ENCODE measurements at regions not wholly inside any gene's neighbourhood (a gene's known extent, or its start where the extent isn't known, plus 50 kb on each side); places are given as distances from the start of the nearest gene placed in this dataset.
"Not testable (repeated sequence)": the region's sequence is repeated elsewhere in the genome, so short reads cannot be mapped to it uniquely, and the experiment has no call there.

DNA sequence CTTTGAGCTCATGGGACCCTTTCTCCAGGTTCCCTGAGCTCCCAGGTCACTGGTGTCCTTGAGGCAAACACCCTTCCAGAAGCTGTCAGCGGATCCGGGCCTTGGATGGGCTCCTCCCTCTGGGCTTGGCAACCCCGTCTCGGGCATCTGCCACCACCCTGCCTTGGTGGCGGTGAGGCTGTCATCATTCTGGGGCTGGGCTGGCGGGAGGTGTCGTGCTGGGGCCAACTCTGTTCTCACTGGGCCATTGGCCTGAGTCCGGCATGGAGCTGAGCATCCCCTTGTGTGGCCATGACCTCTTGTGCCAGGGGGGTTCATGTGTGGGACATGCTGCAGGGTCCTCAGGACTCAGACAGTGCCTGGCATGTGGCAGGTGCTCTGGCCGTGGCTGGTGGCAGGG, 197.6 kb downstream of the LAT start:
- DNase-seq (ENCODE audit: low spot score) = no peak

DNA sequence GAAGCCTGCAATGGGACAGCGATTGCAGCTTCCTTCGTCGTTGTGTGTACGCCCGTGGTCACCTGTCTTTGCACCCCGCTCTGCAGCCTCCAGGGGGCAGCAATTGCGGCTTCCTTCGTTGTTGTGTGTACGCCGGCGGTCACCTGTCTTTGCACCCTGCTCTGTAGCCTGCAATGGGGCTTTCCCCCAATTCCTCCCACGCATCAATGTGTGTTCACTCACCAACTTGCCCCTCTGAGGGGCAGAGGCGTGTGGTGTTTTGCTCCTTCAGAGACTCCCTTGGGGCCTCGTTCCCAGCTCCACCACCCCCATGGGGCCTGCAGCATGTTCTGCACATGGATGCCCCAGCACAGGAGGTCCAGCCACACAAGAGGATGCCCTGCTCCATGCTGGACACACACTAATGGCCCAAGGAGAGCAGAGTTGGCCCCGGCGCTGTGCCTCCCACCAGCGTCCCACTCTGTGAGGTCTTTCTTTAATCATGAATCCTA, 197.1 kb downstream of the LAT start:
- not testable (repeated sequence) for DNase-seq (ENCODE audit: low spot score)

DNA sequence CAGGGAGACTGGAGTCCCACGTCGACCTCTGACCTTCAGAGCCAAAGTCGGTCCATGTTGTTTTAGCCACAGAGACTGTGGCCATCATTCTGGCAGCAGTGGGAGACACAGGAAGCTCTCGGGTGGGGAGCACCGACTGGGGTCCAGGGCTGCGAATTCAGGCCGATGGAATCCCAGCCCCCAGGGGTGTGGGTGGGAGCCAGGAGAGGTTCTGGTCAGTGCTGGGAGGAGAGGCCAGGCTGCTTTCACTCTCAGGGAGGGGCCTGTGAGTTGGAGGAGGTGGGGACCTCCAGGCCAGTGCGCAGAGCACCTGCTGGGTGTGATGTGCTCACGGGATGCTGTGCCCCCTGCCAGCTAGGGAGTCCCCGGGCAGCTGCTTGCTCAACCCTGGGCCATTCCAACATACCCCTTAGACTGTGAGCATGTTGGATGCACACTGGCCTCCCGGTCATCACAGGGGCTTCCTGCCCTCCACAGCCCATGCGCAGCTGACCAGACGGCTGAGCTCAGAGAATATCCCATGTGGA, 196.5 kb downstream of the LAT start:
- DNase-seq (ENCODE audit: low spot score) = not testable (repeated sequence)

DNA sequence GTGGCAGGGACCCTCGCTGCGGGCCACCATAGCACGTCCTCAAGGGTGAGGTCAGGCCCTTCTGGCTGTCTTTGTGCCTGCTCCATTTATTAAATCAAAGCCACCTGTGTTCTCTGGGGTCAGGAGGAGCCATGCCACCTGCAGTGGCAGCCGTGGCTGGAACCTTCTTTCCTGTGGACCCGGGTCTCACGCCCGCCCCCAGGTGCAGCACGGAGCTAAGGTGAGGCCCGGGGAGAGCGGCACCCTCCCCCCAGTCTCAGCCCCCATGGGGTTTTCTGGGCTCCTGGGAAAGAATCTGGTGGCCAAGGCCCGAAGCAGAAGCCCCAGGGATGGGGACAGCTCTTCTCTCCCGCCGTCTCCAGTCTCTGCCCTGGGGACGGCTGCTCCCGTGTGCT, 195.4 kb downstream of the LAT start:
- not testable (repeated sequence) for DNase-seq (ENCODE audit: low spot score)

DNA sequence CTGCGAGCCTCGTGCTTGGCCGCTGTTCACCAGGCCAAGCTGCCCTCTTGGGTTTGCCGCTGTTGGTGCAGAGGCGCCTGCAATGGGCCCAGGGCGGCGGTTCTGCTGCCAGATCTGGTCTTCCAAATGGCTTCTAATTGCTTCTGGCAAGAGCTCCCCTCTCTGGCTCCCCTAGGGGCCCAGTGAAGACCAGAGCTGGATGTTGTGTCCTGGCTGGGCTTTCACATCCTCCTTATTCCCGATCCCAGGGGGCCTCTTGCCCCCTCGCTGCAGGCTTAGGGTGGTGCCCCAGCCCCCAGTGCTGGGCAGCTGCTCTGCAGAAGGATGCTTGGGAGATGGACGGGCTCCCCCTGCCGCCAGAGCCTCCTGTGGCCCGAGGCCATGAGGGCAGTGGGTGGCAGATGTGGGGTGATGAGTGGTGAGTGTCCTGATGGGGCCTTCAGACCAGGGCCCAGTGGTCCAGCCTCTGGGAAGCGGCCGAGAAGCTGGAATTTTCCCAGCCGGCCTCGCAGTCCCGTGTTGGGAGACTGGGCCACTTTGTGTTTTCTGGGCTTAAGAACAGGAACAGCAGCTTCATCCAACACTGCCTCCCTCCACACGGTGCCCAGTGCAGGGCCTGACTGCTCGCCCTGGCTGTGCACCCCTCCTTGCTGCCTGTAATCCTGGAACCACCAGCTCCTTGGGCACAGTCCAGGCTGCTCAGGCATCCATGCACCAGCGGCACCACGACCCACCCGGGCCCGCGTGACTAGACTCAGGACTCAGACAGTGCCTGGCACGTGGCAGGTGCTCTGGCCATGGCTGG, 194.8 kb downstream of the LAT start:
- peak; percentile 41 for DNase-seq (ENCODE audit: low spot score)

DNA sequence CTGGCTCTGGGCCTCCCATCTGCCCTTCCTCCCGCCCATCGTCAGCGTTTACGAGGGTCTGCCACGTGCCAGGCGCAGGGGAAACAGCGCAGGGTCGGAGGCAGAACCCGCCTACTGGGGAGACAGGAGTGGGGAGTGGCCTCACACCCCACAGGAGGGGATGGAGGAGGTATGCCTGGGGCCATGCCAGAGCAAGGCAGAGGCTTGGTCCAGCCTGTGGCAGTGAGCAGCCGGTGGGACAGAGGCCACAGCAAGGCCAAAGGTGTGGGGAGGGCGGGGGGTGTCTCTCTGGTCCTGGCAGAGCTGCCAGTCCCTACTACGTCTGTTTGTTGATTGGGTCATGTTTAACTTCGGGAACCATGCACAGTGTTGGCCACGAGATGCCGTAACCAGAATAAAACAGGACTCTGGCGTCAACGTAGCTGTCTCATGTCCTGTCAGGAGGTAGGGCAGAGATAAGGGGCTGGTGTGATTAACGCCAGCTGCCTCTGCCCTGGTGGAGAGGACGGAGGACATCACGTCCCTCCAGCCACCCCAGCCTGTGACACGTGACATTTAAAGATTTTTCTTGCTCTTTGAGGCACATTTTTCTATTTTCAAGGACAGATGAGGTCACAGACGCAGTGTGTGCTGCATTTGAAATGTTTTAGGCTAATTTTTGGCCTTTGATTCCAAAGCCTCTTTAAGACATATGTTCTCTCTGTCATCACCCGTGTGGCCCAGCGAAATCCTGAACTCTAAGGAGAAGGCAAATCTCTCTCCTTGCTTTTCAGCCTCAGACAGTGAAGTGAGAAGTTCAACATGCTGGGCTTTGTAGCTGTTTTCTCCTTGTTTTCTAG, 193.3 kb downstream of the LAT start:
- not testable (repeated sequence) for DNase-seq (ENCODE audit: low spot score)

DNA sequence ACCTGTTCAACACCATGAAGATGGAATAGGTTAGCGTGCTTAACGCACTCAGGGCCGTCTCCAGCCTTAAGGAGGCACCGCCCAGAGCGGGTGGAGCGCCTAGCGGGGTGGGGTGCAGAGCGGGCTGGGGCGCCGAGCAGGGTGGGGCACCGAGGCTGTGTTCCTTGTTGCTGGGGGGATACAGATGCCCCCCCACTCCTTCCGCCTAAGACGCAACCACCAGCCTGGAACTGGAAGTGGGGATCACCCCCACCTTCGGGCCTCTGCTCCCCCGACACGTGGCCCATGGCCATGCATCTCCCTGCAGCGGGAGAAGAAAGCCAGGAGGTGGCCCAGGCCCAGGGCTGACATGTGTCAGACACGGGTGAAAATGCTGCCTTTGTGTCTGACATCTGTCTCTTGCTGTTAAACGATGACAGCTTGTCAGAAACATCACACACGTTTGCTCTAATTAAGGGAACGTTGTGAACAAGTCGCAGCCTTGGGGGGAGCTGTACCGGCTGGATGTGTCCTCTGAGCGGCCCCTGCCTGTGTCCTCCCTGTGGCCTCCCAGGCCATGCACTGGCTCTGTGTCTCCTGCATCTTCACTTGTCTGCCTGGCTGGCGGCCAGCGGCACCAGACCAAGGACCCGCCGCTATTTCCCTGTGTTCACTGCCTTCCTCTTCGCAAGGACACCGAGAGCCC, 192.5 kb downstream of the LAT start:
- DNase-seq (ENCODE audit: low spot score) = not testable (repeated sequence)

DNA sequence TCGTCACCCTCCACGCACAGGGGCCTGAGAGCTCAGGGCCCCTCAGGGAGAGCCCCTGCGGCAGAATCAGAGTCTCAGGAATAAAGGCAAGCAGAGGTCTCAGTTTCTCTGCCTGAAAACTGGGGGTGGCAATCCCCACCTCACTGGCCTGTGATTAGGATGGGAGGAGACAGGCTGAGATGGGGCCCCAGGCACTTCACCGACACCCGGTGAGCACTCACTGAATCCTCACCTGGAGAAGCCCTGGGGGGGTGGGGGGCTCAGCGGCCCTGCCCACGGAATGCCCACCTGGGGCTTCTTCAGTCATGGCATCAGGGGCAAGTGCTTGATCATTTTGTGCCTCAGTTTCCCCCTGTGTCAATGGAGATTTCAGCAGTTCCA, 192.0 kb downstream of the LAT start:
- DNase-seq (ENCODE audit: low spot score) = not testable (repeated sequence)

DNA sequence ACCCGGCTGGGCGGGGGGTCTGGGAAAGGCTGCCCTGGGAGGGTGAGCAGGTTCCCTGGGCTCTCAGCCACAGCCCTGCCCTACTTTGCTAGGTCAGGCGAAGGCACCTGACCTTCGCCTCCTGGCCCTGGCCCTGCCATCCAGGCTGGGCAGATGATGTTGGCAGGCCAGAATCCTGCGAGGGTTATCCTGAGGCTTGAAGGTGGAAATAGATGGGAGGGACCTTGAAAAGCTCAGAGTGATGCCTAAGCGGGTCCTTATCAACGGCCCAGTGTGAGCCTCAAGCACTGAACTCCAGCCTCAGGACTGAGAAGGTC, 191.3 kb downstream of the LAT start:
- not testable (repeated sequence) for DNase-seq (ENCODE audit: low spot score)

DNA sequence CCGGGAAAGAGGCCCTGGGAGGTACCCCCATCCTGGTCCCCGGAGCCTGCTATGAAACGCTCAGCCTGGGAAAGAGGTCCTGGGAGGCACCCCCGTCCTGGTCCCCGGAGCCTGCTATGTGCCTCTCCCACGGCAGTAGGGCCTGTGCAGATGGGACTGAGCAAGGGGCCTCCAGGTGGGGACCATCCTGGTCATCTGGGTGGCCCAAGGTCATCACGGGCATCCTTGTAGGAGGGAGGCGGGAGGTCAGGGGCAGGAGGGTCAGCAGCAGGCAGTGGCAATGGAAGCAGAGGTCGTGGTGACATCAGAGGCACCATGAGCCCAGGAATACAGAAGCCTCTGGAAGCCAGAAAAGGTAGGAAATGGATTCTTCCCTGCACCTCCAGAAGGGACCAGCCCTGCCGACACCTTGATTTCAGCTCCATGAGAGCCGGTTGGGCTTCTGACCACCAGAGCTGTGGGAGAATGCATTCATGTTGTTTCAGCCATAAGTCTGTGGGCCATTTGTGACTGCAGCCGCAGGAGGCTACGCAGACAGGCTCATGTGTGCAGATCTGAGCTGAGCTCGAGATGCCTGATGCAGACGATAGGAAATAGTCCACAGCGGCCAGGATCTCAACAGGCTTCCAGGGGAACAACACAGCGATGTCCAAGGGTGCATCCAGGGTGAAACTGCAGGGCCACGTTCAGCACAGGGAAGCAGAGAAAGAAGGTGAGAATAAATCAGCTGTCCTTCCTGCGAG, 190.7 kb downstream of the LAT start:
- DNase-seq (ENCODE audit: low spot score) = not testable (repeated sequence)

DNA sequence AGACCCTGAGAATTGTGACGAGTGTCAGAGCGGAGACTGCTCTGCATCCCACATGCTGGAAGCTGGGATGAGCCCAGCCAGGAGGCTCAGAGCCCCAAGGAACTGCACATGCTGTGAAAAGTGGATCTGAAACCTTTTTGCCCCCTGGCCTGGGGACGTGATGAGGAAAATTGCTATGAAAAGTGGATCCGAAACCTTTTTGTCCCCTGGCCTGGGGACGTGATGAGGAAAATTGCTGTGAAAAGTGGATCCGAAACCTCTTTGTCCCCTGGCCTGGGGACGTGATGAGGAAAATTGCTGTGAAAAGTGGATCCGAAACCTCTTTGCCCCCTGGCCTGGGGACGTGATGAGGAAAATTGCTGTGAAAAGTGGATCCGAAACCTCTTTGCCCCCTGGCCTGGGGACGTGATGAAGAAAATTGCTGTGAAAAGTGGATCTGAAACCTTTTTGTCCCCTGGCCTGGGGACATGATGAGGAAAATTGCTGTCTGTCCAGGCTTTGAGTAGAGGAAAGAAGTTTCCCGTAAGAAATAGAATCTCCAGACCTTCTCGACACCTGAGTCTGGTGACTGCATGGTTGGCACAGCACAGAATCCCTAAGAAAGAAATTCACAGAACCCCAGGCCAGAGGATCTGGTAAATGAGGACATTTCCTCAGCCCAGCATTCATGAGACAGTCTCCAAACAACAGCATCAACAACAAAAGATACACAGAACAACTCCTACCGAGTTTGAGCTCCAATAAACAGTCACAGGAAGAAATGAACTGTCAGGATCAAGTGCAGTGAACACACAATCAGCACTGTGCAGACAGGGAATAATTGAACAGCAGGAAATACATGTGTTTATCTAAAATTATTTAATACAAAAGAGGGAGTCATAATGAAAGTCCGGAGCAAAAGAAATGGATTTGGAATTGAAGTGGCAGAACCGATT, 188.8 kb downstream of the LAT start:
- DNase-seq (ENCODE audit: low spot score) = not testable (repeated sequence)

DNA sequence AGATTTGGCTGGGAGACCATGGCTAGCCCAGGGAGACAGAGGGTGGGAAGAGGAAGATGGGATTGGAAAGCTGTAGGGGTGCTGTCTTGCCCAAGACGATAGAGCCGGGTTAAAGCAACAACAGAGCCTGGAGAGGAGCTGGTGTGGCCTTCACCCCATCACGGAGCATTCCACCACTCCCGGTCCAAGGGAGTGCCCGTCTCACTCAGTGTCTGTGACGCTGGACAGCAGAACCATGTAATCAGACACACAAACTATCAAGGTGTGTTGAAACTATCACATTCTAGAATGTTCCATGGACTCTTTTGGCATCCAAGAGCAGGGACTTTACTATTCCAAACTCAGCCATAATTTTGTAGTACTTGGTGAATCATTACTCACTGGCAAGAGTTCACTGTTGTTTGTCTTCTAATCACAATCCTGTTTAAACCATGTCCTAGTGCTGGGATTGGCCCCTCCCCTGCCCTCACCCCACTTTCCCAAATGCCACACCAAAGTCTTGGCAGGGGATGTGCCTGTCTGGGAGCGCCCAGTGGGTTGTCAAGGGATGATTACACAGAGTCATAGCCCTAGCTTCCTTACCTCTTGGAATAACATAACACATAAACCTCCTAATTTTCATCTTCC, 187.4 kb downstream of the LAT start:
- not testable (repeated sequence) for DNase-seq (ENCODE audit: low spot score)

DNA sequence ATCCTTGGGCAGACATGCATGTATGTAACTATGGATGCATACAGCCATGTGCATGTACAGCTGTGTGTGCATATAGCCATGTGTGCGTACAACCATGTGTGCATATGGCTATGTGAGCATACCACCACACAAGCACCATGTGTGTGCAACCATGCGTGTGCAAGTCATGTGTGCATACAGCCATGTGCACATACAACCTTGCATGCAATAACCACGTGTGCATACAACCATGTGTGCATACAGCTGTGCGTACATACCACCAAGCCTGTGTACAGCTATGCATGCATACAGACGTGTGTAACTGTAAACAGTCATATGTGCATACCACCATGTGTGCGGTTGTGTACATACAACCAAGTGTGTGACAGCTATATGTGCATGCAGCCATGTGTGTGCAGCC, 186.4 kb downstream of the LAT start:
- not testable (repeated sequence) for DNase-seq (ENCODE audit: low spot score)

DNA sequence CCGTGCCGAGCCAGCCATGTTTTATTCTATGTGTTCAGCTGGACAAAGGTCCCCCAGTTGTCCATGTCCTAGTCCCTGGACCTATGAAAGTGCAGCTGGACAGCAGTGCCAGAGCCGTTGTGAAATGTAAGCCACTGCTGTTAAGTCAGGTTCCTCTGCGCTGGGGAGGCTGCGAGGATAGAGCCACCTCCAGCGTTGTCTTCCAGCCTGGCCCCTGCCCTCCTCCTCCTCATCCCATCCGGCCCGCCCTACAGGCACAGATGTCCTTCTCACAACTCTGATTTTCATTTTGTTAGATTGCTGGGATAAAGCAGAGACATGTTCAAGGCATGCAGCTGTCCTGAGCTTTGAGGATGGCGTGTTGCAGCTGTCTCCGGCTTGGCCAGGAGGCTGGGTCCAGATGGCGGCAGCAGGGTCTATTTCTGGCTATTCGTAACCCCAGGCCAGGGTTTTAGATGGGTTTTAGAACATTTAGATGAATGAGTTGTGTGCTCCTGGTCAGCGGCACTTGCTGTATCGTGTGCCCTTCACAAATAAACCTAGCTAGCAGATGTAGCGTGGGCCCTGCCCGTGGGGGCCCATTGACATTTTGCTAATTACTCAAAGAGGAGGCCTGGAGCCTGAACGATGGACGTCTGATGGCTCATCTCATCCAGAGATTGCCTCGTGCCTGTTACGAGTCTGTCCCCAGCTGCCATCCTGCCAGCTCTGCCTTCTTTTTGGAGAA, 185.7 kb downstream of the LAT start:
- not testable (repeated sequence) for DNase-seq (ENCODE audit: low spot score)

DNA sequence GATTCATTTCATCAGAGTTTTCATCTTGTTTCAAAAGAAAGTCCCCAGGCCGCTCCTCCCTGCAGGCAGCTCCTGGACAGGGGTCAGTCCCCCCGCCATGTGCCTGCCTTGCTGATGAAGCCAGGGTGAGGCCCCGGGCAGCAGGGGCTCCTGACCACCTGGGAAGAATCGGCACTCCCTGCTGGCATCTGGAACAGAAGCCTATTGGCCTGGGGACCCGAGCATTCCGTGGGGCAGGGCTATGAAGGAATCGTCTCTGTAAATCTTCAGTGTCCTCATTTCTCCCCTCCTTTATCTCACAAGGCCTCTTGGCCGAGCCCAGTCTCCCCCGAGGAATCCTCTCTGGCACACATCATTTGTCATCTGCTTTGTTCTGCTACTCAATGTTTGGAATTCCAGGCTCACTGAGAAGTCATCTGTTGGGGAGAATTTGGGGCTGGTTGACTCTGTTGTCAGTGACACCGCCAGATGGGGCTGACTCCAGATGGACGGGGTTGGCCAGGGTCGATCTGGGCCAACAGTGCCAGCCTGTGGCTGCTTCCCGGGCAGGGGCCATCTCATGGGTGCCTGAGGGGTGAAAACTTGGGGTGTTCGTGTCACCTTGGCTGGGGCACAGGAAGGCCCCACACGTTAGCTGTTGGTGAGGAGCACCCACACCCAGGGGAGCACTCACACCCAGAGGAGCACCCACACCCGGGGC, 184.6 kb downstream of the LAT start:
- not testable (repeated sequence) for DNase-seq (ENCODE audit: low spot score)

DNA sequence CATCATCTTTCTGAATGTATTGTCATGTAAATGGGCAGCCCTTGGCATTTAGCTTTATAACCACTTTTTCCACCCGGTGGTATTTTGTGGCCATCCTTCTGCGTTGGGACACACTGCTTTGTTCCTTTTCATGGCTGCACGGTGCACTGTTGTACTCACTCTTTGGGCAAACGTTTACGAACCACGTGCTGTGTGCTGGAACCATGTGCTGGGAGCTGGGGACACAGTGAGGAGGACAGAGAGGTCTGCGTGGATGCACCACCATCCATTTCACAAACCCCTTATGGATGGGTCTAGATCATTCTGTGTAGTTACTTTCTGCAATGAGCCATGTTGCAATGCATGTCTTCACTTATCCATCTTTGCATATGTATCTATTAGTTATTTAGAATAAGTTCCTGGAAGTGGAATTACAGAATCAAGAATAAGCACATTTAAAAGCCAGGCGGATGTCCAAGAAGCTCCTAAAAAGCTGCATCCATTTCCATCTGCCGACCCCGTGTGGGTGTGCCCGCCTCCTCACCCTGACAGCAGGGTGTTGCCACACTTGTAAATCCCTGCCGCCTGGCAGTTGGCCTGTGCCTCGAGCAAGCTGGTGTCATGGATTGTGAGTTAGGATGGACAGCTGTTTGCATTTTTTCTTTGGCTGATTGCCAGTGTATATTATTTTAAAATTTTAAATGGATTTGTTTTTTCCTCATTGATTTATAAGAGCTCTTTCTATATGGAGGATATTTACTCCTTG, 183.8 kb downstream of the LAT start:
- not testable (repeated sequence) for DNase-seq (ENCODE audit: low spot score)

DNA sequence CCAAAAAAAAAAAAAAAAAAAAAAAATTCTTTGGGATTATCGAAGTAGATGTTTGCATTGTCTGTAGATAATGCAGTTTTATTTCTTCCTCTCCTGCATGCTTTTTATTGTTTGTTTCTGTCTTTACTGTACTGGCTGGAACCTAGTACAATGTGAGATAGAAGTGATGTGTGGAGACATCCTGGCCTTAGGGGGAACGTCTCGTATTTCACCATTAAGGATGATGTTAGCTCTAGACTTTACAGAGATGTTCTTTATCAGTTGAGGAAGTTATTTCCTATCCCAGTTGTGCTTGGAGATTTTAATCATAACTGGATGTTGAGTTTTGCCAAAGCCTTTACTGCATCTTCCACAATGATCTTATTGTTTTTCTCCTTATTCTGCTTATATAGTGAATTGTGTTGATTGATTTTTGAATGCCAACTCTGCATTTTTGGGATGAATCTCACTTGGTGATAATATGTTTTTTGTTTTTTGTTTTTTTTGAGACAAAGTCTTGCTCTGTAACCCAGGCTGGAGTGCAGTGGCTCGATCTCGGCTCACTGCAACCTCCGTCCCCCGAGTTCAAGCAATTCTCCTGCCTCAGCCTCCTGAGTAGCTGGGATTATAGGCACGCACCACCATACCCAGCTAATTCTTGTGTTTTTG, 179.7 kb downstream of the LAT start:
- not testable (repeated sequence) for DNase-seq (ENCODE audit: low spot score)

Data from globus pallidus (tissue), 1 donor.